GM12875 (cell line): ENCODE measurements at regions not wholly inside any gene's neighbourhood (a gene's known extent, or its start where the extent isn't known, plus 50 kb on each side); places are given as distances from the start of the nearest gene placed in this dataset.

Experiments
- H3K4me3 ChIP-seq: one replicate; pipeline ENCODE4 v1.5.1; 2011; ENCODE audit warnings: low read depth, low read length, control low read depth
- TF ChIP-seq, protein P1 (sequence below): IDR thresholded peaks from 2 replicates; pipeline ENCODE4 v1.5.1; 2011; ENCODE audit warnings: low read depth, mild to moderate bottlenecking, control low read depth, inconsistent platforms, low read length, moderate library complexity, borderline replicate concordance; ENCODE audit not compliant: insufficient read depth

DNA sequence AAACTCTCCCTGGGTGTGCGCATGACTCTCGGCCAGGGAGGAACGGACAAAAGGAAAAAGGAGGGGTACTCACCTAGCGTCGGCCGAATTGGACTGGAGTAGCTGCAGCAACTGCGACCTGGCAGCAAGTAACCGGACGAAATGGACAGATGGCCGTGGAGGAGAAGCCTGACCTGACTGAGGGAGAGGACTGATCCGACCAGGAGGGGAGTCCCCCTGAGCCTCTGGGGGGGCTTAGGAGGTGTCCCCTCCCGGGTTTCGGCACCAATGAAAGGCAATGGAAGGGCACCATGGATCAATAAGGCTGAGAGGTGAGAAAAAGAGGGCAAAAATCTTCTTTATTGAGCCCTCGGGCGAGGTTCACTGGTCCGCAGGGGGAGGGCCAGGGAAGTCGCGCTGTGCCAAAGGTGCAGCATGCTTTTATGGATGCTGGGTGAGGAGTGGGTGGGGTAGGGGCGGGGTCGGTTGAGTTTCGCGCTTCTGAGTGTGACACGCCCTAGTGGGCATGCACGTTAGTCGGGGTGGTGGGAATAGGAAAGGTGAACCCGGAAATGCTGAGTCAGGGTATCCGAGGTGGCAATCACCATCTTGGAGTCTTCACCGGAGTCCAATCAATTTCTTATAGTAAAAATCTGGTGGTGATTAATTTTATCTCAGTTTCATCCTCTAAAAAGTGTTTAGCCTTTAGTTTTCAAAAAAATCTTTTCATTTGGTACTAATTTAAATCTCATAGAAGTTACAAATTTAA, 638.5 kb upstream of the DPP6 start:
- TF ChIP-seq, protein P1, sequence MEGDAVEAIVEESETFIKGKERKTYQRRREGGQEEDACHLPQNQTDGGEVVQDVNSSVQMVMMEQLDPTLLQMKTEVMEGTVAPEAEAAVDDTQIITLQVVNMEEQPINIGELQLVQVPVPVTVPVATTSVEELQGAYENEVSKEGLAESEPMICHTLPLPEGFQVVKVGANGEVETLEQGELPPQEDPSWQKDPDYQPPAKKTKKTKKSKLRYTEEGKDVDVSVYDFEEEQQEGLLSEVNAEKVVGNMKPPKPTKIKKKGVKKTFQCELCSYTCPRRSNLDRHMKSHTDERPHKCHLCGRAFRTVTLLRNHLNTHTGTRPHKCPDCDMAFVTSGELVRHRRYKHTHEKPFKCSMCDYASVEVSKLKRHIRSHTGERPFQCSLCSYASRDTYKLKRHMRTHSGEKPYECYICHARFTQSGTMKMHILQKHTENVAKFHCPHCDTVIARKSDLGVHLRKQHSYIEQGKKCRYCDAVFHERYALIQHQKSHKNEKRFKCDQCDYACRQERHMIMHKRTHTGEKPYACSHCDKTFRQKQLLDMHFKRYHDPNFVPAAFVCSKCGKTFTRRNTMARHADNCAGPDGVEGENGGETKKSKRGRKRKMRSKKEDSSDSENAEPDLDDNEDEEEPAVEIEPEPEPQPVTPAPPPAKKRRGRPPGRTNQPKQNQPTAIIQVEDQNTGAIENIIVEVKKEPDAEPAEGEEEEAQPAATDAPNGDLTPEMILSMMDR, result no peak
- H3K4me3 ChIP-seq, result no peak overlapping the region

DNA sequence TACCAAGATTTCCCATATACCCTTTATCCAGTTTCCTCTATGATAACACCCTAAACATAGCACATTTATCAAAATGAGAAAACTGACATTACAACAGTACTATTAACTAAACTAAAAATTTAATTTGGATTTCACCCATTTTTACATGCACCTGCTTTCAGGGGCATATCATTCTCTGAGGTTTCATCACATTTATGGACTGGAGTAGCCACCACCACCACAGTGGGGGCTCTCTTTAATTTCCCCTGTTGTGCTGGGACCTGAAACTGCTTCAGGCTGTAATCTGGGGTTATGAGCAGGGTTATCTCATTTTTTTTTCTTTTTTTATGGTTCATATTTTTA, 637.9 kb upstream of the DPP6 start:
- H3K4me3 ChIP-seq, result no peak overlapping the region
- TF ChIP-seq, protein P1, result no peak

DNA sequence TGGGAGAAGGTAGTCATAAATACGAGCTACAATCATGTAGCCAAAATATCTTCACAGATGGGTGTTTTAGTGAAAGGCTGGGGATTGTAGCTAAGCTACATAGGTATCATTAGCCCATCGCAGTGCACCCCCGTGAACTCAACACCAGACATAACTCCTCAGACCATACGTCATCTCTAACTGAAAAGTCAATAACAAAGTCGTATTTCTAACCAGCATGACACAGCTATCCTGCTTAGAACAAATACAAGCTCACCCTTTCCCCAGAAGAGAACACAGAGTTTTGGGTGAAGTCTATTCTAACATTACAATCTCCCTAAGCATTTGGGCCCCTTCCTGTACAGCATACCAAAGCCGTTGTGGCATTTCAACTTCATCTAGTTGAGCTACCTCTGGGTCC, 636.6 kb upstream of the DPP6 start:
- no peak overlapping the region for H3K4me3 ChIP-seq
- TF ChIP-seq, protein P1, result no peak

DNA sequence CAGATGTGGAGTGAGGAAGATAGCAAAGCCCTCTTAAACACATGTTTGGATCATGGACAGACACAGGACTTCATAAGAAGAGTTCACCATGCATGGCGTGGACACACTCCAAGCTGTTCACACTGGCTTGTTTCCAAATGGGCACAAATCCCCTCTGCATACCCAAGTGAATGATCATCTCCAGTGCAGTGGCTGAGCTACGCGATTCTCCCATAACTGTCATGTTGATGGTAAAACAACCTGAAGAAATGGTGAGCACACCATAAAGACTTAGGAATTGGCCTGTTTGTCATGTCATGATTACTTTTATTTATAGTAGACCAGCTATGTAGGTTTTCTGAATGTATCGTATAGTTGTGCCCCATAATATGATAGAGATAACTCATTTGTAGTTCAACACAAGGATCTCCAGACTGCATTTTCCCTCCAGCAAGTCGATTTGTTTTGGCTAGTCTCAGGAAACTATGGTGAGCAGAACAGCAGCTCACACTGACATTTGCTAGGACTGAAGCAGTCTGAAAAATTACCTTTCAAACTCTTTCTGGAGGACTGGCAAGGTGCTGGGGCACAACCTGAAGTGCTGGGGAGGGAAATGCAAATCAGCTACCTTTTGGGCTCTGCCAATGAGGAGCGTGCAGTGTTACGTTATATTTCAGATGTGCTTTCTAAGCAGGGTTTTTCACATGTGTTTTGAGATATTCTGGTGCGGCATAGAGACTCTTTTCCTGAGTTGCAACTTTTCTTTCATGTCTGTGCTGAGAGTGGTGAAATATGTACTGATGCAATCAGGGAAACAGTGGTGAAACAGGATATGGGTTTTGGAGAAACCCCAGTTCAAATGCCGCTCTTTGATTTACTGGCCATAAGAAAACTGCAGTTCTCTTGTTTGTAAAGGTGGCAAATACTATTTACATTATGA, 629.6 kb upstream of the DPP6 start:
- TF ChIP-seq, protein P1, result no peak
- H3K4me3 ChIP-seq, result no peak overlapping the region

DNA sequence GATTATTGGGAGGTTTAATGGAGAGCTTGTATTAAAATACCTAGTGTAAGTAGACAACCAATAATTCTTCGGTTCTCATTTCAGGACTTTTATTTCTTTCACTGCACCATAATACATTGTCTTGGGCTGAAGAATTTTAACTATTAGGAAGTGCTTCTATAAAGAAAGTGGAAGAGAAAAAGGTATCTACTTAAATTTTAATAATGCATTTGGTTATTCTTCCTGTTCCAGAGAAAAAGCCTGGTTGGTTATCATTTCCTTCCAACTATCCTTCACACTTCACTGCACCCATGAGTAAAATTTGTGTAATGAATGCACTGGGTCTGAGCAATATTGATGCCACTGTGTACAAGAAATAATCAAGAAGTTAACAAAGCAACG, 629.0 kb upstream of the DPP6 start:
- H3K4me3 ChIP-seq, result no peak overlapping the region
- TF ChIP-seq, protein P1, result no peak

DNA sequence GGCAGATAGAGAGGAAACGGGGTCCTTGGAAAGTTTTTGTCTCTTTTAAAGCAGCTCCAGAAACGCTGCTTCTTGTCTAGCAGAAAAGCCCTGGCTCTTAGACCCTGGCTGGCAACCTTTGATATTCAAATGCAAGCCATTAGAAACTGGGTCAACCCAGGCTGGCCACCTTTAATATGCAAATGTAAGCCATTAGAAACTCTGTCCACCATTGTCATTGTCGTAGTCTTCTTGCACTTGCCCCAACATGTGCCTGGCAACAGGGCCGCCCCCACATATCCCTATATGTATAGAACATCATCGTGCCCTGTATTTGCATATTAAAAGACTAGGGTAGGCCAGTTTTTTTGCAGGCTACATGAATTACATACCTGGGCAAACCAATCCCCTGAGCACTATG, 621.3 kb upstream of the DPP6 start:
- TF ChIP-seq, protein P1, result no peak
- no peak overlapping the region for H3K4me3 ChIP-seq
